Neural progenitor cell (in vitro differentiated cells): ENCODE measurements at regions not wholly inside any gene's neighbourhood (a gene's known extent, or its start where the extent isn't known, plus 50 kb on each side); places are given as distances from the start of the nearest gene placed in this dataset.

Experiments
- EZH2 ChIP-seq: fragments of 200-600 bp; sonication (generic); IDR thresholded peaks from 2 replicates; pipeline ENCODE4 v1.6.1; 2017; ENCODE audit warnings: antibody characterized with exemption, mild to moderate bottlenecking, moderate library complexity
- TF ChIP-seq, protein P1 (sequence below): fragments of 200-600 bp; sonication (generic); IDR thresholded peaks from 2 replicates; pipeline ENCODE4 v1.5.1; 2017; ENCODE audit warnings: antibody characterized with exemption, mild to moderate bottlenecking

DNA sequence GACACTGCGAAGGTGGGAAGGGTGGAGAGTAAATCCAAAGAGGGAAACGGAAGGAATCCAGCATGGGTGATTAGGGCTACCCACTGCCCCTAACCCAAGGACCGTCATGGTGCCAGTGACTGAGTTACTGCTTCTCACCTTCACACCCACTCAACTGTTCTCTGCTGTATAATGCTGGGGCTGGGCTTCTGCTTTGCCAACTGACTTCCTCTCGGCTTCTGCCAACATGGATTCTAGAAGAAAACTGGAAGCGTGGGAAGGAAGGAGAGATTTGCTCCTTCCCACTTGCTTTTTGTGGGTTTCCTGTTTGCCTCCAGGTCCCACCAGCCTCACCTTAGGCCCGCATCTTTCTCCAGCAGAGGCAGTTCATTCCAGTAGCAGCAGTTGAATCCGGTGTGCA lies 153.5 kb upstream of the RAI14 start:
- TF ChIP-seq, protein P1, sequence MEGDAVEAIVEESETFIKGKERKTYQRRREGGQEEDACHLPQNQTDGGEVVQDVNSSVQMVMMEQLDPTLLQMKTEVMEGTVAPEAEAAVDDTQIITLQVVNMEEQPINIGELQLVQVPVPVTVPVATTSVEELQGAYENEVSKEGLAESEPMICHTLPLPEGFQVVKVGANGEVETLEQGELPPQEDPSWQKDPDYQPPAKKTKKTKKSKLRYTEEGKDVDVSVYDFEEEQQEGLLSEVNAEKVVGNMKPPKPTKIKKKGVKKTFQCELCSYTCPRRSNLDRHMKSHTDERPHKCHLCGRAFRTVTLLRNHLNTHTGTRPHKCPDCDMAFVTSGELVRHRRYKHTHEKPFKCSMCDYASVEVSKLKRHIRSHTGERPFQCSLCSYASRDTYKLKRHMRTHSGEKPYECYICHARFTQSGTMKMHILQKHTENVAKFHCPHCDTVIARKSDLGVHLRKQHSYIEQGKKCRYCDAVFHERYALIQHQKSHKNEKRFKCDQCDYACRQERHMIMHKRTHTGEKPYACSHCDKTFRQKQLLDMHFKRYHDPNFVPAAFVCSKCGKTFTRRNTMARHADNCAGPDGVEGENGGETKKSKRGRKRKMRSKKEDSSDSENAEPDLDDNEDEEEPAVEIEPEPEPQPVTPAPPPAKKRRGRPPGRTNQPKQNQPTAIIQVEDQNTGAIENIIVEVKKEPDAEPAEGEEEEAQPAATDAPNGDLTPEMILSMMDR = no peak
- no peak for TF ChIP-seq EZH2
